GM18507 (cell line): ENCODE measurements at regions not wholly inside any gene's neighbourhood (a gene's known extent, or its start where the extent isn't known, plus 50 kb on each side); places are given as distances from the start of the nearest gene placed in this dataset.

ENCODE experiments used
- DNase-seq: peaks from one replicate; pipeline ENCODE4 v3.0.0; 2011; ENCODE audit warnings: low read depth; ENCODE audit not compliant: insufficient read length; ENCODE audit errors: extremely low spot score
- FAIRE-seq: peaks from 2 replicates; lab custom pipeline; 2011; peaks lifted over from hg19 to GRCh38; lab: Jason Lieb, UNC

GRCh38 chr13:105974380-105974779 is 561.1 kb downstream of the EFNB2 start:
- DNase-seq (no peak), FAIRE-seq (no peak)

GRCh38 chr13:105972811-105973590 is 562.5 kb downstream of the EFNB2 start:
- FAIRE-seq (no peak), DNase-seq (no peak)

GRCh38 chr13:105972306-105972721 is 563.1 kb downstream of the EFNB2 start:
- DNase-seq, result no peak
- no peak for FAIRE-seq

GRCh38 chr13:105971738-105972137 is 563.7 kb downstream of the EFNB2 start:
- DNase-seq (no peak), FAIRE-seq (no peak)

GRCh38 chr13:105971312-105971711 is 564.1 kb downstream of the EFNB2 start:
- FAIRE-seq (no peak), DNase-seq (no peak)

GRCh38 chr13:105969761-105970160 is 565.7 kb downstream of the EFNB2 start:
- DNase-seq, result no peak

GRCh38 chr13:105965910-105966309 is 569.6 kb downstream of the EFNB2 start:
- FAIRE-seq (no peak), DNase-seq (no peak)

More at GRCh38 chr13:105969761-105970160, 565.7 kb downstream of the EFNB2 start:
- no peak for FAIRE-seq

- DNase-seq, result no peak
These were observed 573.4 kb downstream of the EFNB2 start for GRCh38 chr13:105962080-105962479.

GRCh38 chr13:105961438-105961837 is 574.0 kb downstream of the EFNB2 start:
- DNase-seq (no peak), FAIRE-seq (no peak)

More at GRCh38 chr13:105962080-105962479, 573.4 kb downstream of the EFNB2 start:
- no peak for FAIRE-seq

- FAIRE-seq, result no peak
These were observed 575.1 kb downstream of the EFNB2 start for GRCh38 chr13:105960326-105960725.

GRCh38 chr13:105959876-105960275 is 575.6 kb downstream of the EFNB2 start:
- FAIRE-seq, result no peak

More at GRCh38 chr13:105960326-105960725, 575.1 kb downstream of the EFNB2 start:
- no peak for DNase-seq

GRCh38 chr13:105957769-105958438 is 577.6 kb downstream of the EFNB2 start:
- DNase-seq (no peak), FAIRE-seq (no peak)

More at GRCh38 chr13:105959876-105960275, 575.6 kb downstream of the EFNB2 start:
- DNase-seq, result no peak

GRCh38 chr13:105956921-105957320 is 578.5 kb downstream of the EFNB2 start:
- DNase-seq (no peak), FAIRE-seq (no peak)

GRCh38 chr13:105952973-105953290 is 582.5 kb downstream of the EFNB2 start:
- FAIRE-seq (no peak), DNase-seq (no peak)

GRCh38 chr13:105952233-105952972 is 583.1 kb downstream of the EFNB2 start:
- DNase-seq, result no peak
- FAIRE-seq, result no peak

- no peak for FAIRE-seq
- DNase-seq, result no peak
These were observed 587.3 kb downstream of the EFNB2 start for GRCh38 chr13:105948143-105948542.

- no peak for FAIRE-seq
These were observed 594.6 kb downstream of the EFNB2 start for GRCh38 chr13:105940882-105941281.

GRCh38 chr13:105937451-105937850 is 598.0 kb downstream of the EFNB2 start:
- no peak for DNase-seq
- no peak for FAIRE-seq

More at GRCh38 chr13:105940882-105941281, 594.6 kb downstream of the EFNB2 start:
- no peak for DNase-seq

- DNase-seq (no peak), FAIRE-seq (no peak)
These were observed 598.6 kb downstream of the EFNB2 start for GRCh38 chr13:105936816-105937215.

GRCh38 chr13:105929505-105929904 is 606.0 kb downstream of the EFNB2 start:
- no peak for DNase-seq
- FAIRE-seq, result no peak
